ENCODE measurements at regions not wholly inside any gene's neighbourhood (a gene's known extent, or its start where the extent isn't known, plus 50 kb on each side); places are given as distances from the start of the nearest gene placed in this dataset.

DNA sequence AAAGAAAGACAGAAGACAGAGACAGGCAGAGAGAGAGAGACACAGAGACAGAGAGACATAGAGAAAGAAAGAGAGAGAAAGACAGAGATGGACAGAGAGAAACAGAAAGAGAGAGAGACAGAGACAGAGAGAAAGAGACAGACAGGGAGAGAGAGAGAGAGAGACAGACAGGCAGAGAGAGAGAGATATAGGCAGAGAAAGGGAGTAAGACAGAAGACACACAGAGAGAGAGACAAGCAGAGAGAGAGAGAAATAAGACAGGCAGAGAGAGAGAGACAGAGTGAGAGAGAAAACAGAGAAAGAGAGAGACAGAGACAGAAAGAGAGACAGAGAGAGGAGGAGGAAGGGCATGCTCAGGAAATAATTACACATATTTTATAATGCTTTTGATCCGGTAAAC lies 758.3 kb upstream of the DEFB115 start:
- TF ChIP-seq POLR2A (IDR thresholded peaks at IDR 0.05; ENCODE audit: low read depth, low read length) (no peak), CTCF (IDR thresholded peaks at IDR 0.05; ENCODE audit: extremely low read depth in 1 of 2, insufficient read depth in 1 of 2, low read depth in 1 of 2, low read length in 2 of 2) (no peak)

Measured in endothelial cell of umbilical vein (primary cell).